GM19238 (cell line): ENCODE measurements at regions not wholly inside any gene's neighbourhood (a gene's known extent, or its start where the extent isn't known, plus 50 kb on each side); places are given as distances from the start of the nearest gene placed in this dataset.
"Not testable (repeated sequence)": the region's sequence is repeated elsewhere in the genome, so short reads cannot be mapped to it uniquely, and the experiment has no call there.

Experiments
- DNase-seq: peaks from one replicate; pipeline ENCODE4 v3.0.0; 2011; ENCODE audit warnings: low spot score; ENCODE audit not compliant: insufficient read length

DNA sequence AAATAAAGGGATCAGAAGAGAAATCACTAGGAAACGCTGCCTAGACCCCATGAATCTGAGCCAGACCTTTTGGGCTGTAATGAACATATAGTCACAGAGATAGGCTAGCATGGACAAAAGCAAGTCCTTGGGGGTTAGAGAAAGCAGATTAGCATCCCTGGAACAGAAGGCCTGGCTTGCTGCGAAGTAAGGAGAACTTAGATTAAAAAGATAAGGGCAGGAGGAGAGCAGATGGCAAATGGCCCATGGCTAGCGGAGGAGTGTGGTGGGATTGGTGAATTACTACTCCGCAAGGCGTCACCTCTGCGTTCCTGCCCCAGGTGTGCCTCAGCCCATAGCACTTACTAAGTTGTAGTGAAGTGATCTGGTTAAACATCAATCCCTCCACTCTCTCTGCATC is 92.3 kb upstream of the ZNF438 start:
- DNase-seq: no peak

DNA sequence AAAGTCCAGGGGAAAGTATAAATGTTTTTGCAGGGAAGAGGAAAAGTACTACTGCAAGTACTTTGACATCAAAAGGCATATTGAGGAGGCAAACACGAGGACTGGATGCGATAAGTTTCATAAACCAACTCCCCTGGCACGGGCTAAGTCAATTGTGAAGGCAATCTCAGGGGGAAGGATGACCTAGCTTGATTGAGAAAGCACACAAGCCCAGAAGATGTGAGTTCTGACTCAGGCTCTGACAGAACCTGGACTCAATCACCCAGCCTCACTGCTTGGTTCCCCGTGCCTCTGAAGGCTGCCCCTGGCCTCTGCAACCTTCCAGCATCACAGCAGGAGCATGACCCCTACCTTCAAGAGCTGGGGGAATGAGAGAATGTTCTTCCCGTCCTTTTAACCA is 93.2 kb upstream of the ZNF438 start:
- DNase-seq: no peak

GRCh38 chr10:31125789-31126188 is 94.1 kb upstream of the ZNF438 start:
- no peak for DNase-seq

DNA sequence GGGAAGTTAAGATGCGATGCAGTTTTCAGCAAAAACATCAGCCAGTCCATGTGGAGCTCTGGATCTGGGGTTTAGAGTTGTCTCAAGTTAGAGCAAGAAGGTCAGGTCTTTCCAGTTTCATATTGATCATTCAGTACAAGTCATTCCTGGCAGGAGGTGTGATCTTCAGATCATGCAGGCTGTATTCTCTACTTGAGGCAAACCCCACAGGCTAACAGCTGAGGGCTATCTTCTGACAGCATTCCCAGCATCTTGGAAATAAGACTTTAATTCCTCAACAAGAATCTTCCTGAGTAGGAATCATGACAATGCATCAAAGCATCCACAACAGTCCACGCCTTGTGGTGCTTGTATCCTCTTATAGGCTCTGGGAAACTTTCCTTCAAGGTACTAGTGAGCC is 94.9 kb upstream of the ZNF438 start:
- DNase-seq: no peak

GRCh38 chr10:31128536-31128935 is 96.9 kb upstream of the ZNF438 start:
- no peak for DNase-seq

- no peak for DNase-seq
These were observed 97.6 kb upstream of the ZNF438 start for GRCh38 chr10:31129271-31129670.

DNA sequence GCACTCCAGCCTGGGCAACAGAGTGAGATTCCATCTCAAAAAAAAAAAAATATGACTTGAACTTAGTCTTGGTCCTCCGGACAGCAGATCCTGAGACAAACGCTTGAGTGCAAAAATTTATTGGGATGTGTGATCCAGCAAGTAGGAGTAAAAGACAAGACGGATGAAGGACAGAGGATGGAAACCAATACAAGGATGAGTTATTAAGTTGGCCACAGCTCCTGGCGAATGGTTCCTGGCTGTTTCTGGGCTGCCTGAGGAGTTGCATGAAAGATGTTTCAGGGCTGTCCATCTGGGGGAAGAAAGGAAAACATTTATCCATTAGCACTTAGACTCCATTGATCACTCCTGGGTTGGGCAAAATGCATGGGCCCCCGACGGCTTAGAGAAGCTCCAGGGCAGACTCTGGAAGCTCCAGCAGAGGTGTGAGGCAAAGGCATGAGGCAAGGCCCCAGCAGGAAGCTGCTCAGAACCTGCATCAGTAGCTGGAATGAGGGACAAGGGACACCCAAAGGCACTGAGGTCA is 98.3 kb upstream of the ZNF438 start:
- no peak for DNase-seq

- no peak for DNase-seq
These were observed 98.7 kb upstream of the ZNF438 start for GRCh38 chr10:31130406-31130805.

GRCh38 chr10:31131251-31131650 is 99.6 kb upstream of the ZNF438 start:
- no peak for DNase-seq

DNA sequence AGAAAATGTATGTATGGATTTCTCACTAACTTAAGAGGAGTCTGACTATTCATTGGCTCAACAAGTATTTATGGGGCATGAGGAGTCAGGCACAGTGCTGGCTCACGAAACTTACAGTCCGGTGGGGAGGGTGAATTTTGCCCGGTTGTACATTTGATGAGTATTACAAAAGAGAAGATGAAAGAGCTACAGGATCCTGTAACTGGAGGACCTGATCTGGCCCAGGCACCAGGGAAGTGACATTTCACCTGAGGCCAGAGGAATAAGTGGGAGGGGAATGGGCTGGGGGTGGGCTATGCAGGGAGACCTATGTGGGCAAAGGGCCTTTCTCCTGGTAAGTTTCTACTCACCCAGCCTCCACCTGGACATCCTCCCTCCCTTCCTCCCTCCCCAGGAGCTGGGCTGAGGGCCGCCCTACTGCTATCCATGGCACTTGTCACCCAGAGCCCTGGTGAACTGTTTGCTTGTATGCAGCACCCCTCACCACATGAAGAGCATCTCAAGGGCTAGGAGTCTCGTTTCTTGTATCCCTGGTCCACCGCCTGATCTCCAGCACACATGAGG is 101.1 kb upstream of the ZNF438 start:
- no peak for DNase-seq

DNA sequence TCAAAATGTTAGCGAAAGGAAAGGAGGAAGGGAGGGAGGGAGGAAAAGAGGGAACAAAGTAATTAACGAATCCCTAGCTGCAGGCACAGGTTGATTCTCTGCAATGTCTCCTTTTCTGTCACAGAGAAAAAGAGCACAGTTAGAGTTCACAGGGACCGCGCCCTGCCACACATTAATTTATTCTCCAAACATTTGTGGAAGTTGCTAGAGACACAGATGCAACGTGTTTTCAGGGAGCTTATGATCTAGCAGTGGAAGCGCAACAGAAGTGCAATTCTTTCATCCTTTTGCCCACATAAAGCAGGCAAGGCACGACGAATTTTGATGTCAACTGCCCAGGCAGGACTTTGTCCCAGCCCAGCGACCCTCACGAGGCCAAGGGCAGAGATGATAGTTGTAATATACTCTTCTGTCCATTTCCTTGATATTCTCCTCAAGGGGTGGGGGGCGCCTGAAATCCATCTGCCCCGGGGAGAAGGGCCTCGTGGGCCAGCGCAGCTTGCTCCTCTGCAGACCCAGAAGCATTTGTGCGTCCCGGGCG is 101.7 kb upstream of the ZNF438 start:
- no peak for DNase-seq

GRCh38 chr10:31133792-31134310 is 102.2 kb upstream of the ZNF438 start:
- peak; percentile 70 for DNase-seq

DNA sequence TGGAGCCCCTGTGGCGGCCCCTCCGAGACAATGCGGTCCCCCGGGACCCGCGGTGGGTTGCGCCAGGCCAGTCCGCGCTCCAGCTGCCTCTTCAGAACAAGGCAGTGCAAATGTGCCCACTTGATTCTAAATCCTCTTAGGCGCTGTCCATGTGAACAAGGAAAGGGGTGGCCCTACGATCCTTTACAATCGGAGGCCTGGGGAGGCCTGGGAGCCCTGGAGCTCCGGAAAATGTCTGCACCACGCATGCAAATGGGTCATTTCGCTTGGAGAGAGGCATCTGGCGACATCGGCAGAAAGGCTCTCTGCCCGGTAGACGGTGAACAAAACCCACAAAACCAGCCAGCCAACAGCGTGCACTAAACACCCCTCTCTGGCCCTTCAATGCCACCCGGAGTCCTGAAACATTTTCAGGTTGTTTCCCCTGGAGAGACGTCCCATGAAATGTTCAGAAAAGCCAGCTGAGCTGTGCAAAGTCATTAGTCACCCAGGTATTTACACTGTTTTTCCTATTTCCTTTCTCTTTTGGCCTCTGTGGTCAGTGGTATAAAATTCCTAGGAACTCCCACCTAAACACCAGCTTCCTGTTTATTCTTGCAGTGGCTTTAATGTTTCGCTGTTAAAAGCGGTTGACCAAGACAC is 102.8 kb upstream of the ZNF438 start:
- DNase-seq: no peak

DNA sequence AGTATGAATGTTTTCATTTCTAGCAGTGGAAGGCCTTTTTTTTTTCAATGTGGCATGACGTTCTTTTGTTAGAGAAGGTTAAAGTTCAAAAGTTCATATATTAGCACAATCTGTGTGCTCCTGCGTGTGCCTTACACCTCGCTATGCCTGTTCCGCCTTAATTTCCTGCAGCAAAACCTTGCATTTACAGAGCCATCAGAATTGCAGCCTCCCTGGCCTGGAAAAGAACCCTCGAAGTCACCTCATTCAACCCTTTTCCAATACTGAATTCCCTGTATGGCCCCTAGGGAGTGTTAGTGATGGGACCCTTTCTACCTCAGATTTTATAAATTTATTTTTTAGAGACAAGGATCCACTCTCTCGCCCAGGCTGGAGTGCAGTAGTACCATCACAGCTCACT is 103.5 kb upstream of the ZNF438 start:
- no peak for DNase-seq

- not testable (repeated sequence) for DNase-seq
These were observed 104.1 kb upstream of the ZNF438 start for GRCh38 chr10:31135791-31136190.

- DNase-seq: no peak
These were observed 104.7 kb upstream of the ZNF438 start for GRCh38 chr10:31136386-31136785.

- no peak for DNase-seq
These were observed 105.5 kb upstream of the ZNF438 start for GRCh38 chr10:31136930-31137885.

GRCh38 chr10:31138026-31138553 is 106.4 kb upstream of the ZNF438 start:
- DNase-seq: no peak

GRCh38 chr10:31139497-31139896 is 107.8 kb upstream of the ZNF438 start:
- no peak for DNase-seq

DNA sequence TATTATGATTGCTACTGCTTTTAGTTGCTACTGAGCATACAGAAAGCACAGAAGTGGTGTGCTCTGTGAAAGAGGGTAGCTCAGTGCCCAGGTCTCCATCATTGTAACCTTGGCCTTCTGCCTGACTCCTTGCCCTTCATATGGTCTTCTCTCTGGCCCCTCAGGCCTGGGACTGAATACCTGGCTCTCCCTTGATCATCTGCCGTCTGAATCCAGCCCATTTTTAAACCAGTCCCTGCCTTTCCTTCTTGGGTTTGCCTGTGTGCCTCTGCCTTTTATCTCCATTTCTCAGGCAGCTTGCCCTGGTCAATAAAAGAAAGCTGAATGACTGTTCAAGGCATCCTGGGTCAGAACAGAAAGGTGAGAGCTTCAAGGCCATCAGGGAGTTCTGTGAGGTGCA is 109.1 kb upstream of the ZNF438 start:
- no peak for DNase-seq

DNA sequence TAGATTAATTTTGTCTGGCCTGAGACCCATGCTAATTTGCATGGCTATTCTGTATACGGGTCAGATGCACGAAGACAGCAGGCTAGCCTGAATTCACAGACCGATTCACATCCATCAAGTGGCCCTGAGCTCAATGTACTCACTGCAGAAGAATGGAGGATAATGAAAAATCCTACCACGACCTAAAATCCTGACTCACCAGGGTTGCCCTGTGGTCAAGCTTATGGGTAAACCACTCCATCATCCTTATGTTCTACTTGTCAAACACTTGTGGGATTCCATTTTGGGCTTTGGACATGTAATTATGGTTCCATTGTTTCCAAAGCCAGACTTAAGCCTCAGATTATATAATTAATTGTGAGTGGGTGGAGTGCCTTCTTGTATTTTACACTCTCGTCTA is 110.4 kb upstream of the ZNF438 start:
- no peak for DNase-seq
